MM.1S (cell line): ENCODE measurements at regions not wholly inside any gene's neighbourhood (a gene's known extent, or its start where the extent isn't known, plus 50 kb on each side); places are given as distances from the start of the nearest gene placed in this dataset.

Experiments
- DNase-seq: peaks from one replicate; pipeline ENCODE4 v3.0.0-alpha.2; 2015
- H2AFZ ChIP-seq: fragments of 300-600 bp; sonication (generic); 2 replicates; pipeline ENCODE4 v1.6.0; 2016; ENCODE audit warnings: antibody characterized with exemption, low read length
- H3F3A ChIP-seq: fragments of 300-600 bp; sonication (generic); 2 replicates; pipeline ENCODE4 v1.6.1; 2016; ENCODE audit warnings: mild to moderate bottlenecking, antibody characterized with exemption, low read length, moderate library complexity, mixed read lengths; ENCODE audit not compliant: insufficient read depth
- H3K27ac ChIP-seq: fragments of 300-600 bp; sonication (generic); 2 replicates; pipeline ENCODE4 v1.5.1; 2016; ENCODE audit warnings: mild to moderate bottlenecking, low read length
- H3K27me3 ChIP-seq: fragments of 300-600 bp; sonication (generic); replicated peaks from 2 replicates; pipeline ENCODE4 v1.6.0; 2016; ENCODE audit warnings: low read length; ENCODE audit not compliant: insufficient read depth
- H3K36me3 ChIP-seq: fragments of 300-600 bp; sonication (generic); replicated peaks from 2 replicates; pipeline ENCODE4 v1.6.1; 2016; ENCODE audit warnings: mild to moderate bottlenecking, low read length, mixed read lengths; ENCODE audit not compliant: insufficient read depth
- H3K4me1 ChIP-seq: fragments of 300-600 bp; sonication (generic); 2 replicates; pipeline ENCODE4 v1.6.1; 2016; ENCODE audit warnings: low read length, mixed read lengths
- H3K4me2 ChIP-seq: fragments of 300-600 bp; sonication (generic); 2 replicates; pipeline ENCODE4 v1.6.0; 2016; ENCODE audit warnings: low read depth, low read length
- H3K4me3 ChIP-seq: fragments of 300-600 bp; sonication (generic); 2 replicates; pipeline ENCODE4 v1.5.1; 2016; ENCODE audit warnings: low read length, mixed read lengths
- H3K79me2 ChIP-seq: fragments of 300-600 bp; sonication (generic); 2 replicates; pipeline ENCODE4 v1.6.1; 2016; ENCODE audit warnings: mixed run types, low read length, mixed read lengths
- H3K9ac ChIP-seq: fragments of 300-600 bp; sonication (generic); 2 replicates; pipeline ENCODE4 v1.6.1; 2016; ENCODE audit warnings: low read length, mixed read lengths
- H3K9me2 ChIP-seq: fragments of 300-600 bp; sonication (generic); replicated peaks from 2 replicates; pipeline ENCODE4 v1.6.1; 2016; ENCODE audit warnings: mild to moderate bottlenecking, low read length, mixed read lengths; ENCODE audit not compliant: insufficient read depth
- H3K9me3 ChIP-seq: fragments of 300-600 bp; sonication (generic); replicated peaks from 2 replicates; pipeline ENCODE4 v1.6.1; 2016; ENCODE audit warnings: mild to moderate bottlenecking, low read length, mixed read lengths; ENCODE audit not compliant: insufficient read depth
- H4K20me1 ChIP-seq: fragments of 300-600 bp; sonication (generic); 2 replicates; pipeline ENCODE4 v1.6.1; 2016; ENCODE audit warnings: mild to moderate bottlenecking, low read length, moderate library complexity, mixed read lengths; ENCODE audit not compliant: insufficient read depth
- EZH2 ChIP-seq: fragments of 300-600 bp; sonication (generic); optimal IDR thresholded peaks from 2 replicates; pipeline ENCODE3; 2017; ENCODE audit warnings: low read depth, mild to moderate bottlenecking, antibody characterized with exemption, low read length, mixed read lengths
- EZH2phosphoT487 ChIP-seq: fragments of 300-600 bp; sonication (generic); IDR thresholded peaks from 2 replicates; pipeline ENCODE4 v1.6.1; 2018; ENCODE audit warnings: antibody characterized with exemption, low read length
- TF ChIP-seq, protein P1 (sequence below): fragments of 300-600 bp; sonication (generic); IDR thresholded peaks from 2 replicates; pipeline ENCODE4 v1.5.1; 2016; ENCODE audit warnings: antibody characterized with exemption, low read length, mixed read lengths

DNA sequence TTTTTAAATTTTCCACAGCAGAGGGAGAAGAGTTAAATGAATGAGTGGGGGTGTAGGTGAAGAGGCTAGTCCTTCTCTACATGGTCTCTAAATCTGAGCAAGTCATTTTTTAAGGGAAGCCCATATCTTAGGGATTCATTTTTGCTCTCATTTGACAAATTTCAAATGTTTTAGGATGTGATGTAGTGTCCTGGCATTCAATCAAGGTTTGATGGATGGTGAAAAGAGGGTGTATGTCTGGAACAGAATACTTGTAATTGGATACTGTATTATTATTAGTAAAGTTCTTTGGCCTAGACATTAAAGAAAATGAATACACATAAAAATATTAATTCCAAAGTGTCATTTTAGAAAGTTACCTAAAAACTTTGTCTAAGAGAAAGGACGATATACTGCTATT, 167.8 kb upstream of the PTBP2 start:
- H3K27ac ChIP-seq, result no peak overlapping the region
- TF ChIP-seq EZH2 (no peak), EZH2phosphoT487 (no peak)
- TF ChIP-seq, protein P1, sequence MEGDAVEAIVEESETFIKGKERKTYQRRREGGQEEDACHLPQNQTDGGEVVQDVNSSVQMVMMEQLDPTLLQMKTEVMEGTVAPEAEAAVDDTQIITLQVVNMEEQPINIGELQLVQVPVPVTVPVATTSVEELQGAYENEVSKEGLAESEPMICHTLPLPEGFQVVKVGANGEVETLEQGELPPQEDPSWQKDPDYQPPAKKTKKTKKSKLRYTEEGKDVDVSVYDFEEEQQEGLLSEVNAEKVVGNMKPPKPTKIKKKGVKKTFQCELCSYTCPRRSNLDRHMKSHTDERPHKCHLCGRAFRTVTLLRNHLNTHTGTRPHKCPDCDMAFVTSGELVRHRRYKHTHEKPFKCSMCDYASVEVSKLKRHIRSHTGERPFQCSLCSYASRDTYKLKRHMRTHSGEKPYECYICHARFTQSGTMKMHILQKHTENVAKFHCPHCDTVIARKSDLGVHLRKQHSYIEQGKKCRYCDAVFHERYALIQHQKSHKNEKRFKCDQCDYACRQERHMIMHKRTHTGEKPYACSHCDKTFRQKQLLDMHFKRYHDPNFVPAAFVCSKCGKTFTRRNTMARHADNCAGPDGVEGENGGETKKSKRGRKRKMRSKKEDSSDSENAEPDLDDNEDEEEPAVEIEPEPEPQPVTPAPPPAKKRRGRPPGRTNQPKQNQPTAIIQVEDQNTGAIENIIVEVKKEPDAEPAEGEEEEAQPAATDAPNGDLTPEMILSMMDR, result no peak

DNA sequence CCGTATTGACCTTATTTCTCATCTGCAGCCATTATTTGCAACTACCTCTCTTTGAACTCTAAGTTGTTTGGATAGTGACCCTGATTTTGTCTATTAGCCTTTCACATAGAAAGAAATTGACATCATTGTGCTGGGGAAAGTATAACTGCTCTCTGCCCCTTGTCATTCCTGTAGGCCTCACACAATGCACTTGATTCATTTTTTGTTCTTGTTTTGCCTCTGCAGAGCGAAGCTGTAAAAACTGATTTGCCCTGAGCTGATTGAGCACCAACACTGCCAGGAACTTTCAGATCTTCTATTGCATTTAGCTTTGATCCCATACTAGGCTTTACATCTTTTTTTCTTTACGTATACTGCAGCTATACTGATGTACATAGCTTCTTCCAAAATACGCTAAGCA, 167.2 kb upstream of the PTBP2 start:
- Histone ChIP-seq H3K9ac (no peak overlapping the region), H3K27me3 (no peaks in the 10 kb centered on the region)
- TF ChIP-seq EZH2phosphoT487 (no peak), EZH2 (no peak)
- TF ChIP-seq, protein P1, result no peak

More for the DNA sequence above, 167.8 kb upstream of the PTBP2 start:
- no peak for DNase-seq
- no peaks in the 10 kb centered on the region for H3K9me2 ChIP-seq
- H3K4me2 ChIP-seq, result no peak overlapping the region
- no peaks in the 10 kb centered on the region for H3K36me3 ChIP-seq
- H4K20me1 ChIP-seq, result no peaks in the 10 kb centered on the region
- no peak overlapping the region for H3K9ac ChIP-seq
- no peak overlapping the region for H2AFZ ChIP-seq
- no peaks in the 10 kb centered on the region for H3K27me3 ChIP-seq
- H3K9me3 ChIP-seq, result no peaks in the 10 kb centered on the region
- no peaks in the 10 kb centered on the region for H3K4me1 ChIP-seq
- H3F3A ChIP-seq, result no peaks in the 10 kb centered on the region
- no peaks in the 10 kb centered on the region for H3K79me2 ChIP-seq
- no peak overlapping the region for H3K4me3 ChIP-seq

DNA sequence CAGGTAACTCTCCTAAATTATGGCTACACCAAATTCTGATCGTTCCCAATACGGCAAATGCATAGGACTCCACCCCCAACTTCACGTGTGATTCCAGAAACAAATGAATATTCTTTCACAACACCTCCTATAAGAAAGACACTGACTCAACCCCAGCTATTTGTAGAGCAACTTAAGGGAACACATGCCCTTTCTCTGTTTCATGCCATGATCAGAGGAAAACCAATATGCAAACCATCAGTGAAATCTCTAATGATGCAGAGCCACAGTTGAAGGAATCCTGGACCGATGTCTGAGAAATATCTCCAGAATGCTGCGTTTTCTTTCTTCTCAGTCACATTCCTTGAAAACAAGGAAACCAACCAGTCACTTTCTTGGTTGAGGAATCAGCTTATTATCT, 164.2 kb upstream of the PTBP2 start:
- no peak overlapping the region for H3K4me2 ChIP-seq

More for the DNA sequence above, 167.2 kb upstream of the PTBP2 start:
- Histone ChIP-seq H3K79me2 (no peaks in the 10 kb centered on the region), H3K4me3 (no peak overlapping the region), H4K20me1 (no peaks in the 10 kb centered on the region), H3K27ac (no peak overlapping the region), H3K9me2 (no peaks in the 10 kb centered on the region), H3K36me3 (no peaks in the 10 kb centered on the region), H3K4me2 (no peak overlapping the region), H2AFZ (no peak overlapping the region), H3K4me1 (no peaks in the 10 kb centered on the region), H3F3A (no peaks in the 10 kb centered on the region), H3K9me3 (no peaks in the 10 kb centered on the region)
- no peak for DNase-seq

More for the DNA sequence above, 164.2 kb upstream of the PTBP2 start:
- TF ChIP-seq EZH2, result no peak
- TF ChIP-seq EZH2phosphoT487, result no peak
- TF ChIP-seq, protein P1, result no peak
- H3K9me3 ChIP-seq, result no peaks in the 10 kb centered on the region
- no peak for DNase-seq
- H3K36me3 ChIP-seq, result no peaks in the 10 kb centered on the region
- no peak overlapping the region for H3K9ac ChIP-seq
- no peak overlapping the region for H3K4me3 ChIP-seq
- no peak overlapping the region for H2AFZ ChIP-seq
- no peaks in the 10 kb centered on the region for H4K20me1 ChIP-seq
- no peaks in the 10 kb centered on the region for H3K9me2 ChIP-seq
- H3F3A ChIP-seq, result no peaks in the 10 kb centered on the region
- H3K79me2 ChIP-seq, result no peaks in the 10 kb centered on the region
- no peaks in the 10 kb centered on the region for H3K27me3 ChIP-seq
- no peak overlapping the region for H3K27ac ChIP-seq
- no peaks in the 10 kb centered on the region for H3K4me1 ChIP-seq
